NCI-H1694 treated with DMSO at 0.1 percent for 48 hours (cell line): ENCODE measurements at regions not wholly inside any gene's neighbourhood (a gene's known extent, or its start where the extent isn't known, plus 50 kb on each side); places are given as distances from the start of the nearest gene placed in this dataset.
A peak's percentile ranks its signal among the peaks of the same experiment; 100 is the strongest.
"Not testable (repeated sequence)": the region's sequence is repeated elsewhere in the genome, so short reads cannot be mapped to it uniquely, and the experiment has no call there.

Source experiments
- DNase-seq: peaks from one replicate; lab custom pipeline; 2025; lab: John Stamatoyannopoulos, UW

DNA sequence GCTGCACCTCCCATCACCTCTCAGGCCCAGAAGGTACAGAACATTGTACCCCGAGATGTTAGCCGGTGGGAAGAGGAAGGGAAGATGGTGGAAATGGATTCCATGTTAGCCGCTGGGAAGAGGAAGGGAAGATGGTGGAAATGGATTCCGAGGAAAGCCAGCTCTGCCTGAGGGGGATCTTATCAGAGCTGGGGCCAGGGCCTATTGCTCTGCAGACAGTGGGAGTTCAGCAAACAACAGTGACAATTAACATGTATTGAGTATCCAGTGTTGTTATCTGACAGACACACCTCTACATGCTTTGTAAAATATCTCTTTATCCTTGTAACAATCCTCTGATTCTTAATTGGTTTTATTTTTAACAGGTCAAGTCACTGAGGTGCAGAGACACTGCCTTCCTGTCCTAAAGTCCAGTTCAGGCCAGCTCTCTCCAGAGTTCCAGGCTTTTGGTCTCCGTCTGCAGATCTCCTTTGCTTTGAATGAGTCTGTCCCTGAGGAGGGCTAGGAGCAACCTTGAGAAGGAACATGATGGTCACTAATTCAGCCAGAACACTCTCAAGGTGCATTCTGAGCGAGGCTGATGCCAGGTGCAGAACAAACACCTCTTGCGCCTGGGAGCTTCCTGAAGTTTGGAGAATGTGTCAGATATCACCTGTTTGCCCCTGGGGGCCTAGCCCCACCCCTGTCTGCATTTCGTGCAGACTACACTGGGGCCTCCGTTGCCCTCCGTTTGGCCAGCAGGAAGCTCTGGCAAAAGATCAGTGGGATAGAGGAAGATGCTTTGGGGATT is 82.4 kb upstream of the PODXL start:
- no peak for DNase-seq

- no peak for DNase-seq
Observed at GRCh38 chr7:131637859-131638258, 81.4 kb upstream of the PODXL start.

GRCh38 chr7:131636092-131636491 is 79.7 kb upstream of the PODXL start:
- no peak for DNase-seq

- DNase-seq: not testable (repeated sequence)
Observed at GRCh38 chr7:131634197-131634596, 77.8 kb upstream of the PODXL start.

GRCh38 chr7:131633342-131633843 is 77.0 kb upstream of the PODXL start:
- DNase-seq: no peak

GRCh38 chr7:131630427-131630826 is 74.0 kb upstream of the PODXL start:
- DNase-seq: no peak

DNA sequence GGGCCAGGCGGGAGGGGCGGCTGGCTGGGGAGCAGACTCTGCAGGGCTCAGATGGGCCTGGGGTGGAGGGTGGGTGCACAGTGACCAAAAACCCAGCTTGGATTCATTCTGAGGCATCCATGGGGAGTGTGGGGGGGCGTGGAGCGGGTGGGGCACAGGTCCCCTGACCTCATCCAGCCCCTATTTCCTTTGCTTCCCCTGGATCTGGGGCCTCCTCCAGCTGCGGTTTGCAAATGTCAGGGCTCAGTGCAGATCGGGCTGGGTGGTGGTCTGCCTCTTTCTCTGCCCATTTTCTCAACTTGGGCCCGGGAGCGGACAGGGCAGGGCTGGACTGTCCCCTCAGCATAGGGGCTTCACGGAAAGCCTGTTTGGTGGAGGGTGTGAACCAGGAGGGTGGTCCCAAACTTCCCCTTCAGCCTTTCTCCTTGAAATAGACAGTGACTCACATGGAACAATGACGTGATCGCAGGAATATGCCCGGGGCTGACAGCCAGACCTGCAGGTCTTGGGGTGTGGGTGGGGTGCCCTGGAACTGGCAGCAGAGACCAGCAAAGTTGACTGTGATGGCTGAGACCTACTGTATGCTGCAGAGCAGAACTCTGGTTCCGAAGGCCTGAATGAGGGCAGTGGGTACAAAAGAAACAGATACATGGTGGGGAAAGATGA is 72.9 kb upstream of the PODXL start:
- DNase-seq: no peak

GRCh38 chr7:131628634-131629033 is 72.2 kb upstream of the PODXL start:
- DNase-seq: no peak

- peak; percentile 44 for DNase-seq
Observed at GRCh38 chr7:131627735-131628190, 71.3 kb upstream of the PODXL start.

DNA sequence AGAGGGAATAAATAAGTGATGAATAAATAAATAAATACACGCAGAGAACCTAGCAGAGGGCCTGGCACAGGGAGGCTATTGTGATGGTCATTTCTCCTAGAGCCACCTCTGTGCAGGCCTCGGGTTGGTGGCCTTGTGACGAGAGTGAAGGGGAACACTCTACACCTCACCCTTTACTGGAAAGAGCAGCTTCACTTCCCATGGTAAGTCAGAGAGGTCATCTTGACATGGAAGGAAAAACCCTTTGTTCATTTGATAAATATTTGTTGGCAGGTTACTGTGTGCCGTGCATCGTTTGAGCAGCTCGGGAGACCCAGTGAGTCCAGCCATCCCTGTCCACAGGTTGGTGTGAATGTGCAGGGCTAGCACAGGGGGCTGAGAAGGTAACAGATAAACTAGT is 70.2 kb upstream of the PODXL start:
- DNase-seq: no peak

DNA sequence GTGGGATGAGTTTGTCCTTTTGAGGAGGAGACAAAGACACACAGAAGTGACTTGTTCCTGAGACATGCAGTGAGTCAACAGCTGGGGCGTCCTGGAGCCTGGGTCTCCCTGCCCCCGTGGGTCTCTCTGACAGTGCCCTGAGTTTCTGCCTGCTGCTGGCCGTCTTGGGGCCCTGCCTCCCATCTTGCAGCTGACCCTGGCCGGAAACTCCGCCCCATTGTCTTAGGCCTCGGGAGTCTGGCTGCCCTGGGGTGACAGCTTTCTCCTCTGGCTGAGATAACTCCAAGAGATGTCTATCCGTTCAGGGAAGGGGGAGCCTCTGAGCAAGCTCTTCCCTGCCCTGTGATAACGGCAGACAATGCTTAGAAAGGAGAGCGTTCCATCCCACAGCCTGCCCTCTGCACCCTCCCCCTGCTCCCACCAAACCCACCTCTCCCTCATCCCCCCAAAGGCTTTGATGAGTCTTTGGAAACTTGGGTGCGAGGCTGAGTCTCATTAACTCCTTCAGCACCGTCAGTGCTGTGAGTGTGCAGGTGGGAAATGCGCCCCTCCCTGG is 69.5 kb upstream of the PODXL start:
- DNase-seq: no peak

DNA sequence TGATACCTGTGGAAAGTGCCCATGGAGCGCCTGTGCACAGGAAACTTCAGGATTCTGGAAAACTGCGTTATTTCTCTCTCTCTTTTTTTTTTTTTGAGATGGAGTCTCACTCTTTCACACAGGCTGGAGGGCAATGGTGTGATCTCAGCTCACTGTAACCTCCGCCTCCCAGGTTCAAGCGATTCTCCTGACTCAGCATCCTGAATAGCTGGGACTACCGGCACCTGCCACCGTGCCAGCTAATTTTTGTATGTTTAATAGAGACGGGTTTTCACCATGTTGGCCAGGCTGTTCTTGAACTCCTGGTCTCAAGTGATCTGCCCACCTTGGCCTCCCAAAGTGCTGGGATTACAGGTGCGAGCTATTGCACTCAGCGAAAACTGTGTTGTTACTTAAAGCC is 68.9 kb upstream of the PODXL start:
- not testable (repeated sequence) for DNase-seq

- DNase-seq: no peak
Observed at GRCh38 chr7:131624536-131624935, 68.1 kb upstream of the PODXL start.

GRCh38 chr7:131623154-131623553 is 66.7 kb upstream of the PODXL start:
- no peak for DNase-seq

GRCh38 chr7:131621652-131622051 is 65.2 kb upstream of the PODXL start:
- DNase-seq: no peak

- DNase-seq: no peak
Observed at GRCh38 chr7:131620673-131621609, 64.5 kb upstream of the PODXL start.

DNA sequence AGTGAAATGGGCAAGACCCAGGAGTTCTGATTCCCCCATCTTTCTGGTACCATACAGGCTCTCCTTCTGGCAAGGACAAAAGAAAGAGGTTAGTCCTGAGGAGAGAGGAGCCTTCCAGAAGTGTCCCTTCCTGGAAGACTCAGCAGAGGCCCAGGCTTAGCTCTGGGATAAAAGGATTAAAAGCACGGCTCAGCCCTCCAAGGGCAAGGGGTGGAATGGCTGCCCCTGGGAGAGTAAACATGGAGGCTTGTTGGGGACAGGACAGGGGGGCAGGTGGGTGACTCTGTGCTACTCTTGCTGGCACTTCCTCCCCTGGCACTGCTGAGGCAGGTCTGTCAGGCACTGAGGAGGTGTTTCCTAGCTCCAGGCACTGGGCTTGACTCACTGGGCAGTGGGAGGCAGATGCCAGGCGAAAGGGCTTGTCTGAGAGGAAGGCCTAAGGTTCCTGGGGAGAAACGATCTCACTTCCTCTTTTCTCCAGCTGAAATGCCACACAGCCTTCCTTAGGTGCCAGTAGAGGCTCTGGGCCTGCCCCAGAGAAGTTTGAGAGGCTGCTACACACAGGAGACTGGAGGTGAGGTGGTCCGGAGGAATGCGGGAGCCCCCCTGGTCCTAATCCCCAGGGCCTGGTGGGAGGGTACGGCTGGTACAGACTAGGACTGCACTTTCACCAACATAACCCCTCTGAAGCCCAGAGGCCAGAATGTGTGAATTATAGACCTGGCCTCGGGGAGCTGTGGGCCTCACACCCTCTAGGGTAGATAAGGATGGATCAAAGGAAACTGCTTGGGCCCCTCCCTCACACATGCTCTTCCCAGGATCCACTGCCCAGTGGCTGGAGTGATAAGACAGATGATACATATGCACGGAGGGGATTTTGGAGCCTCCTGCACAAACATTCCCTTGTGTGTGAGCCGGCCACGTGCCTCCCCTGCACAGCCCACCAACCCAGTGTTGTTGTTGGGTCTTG is 63.2 kb upstream of the PODXL start:
- no peak for DNase-seq

GRCh38 chr7:131618391-131618790 is 62.0 kb upstream of the PODXL start:
- no peak for DNase-seq

GRCh38 chr7:131616487-131617200 is 60.2 kb upstream of the PODXL start:
- DNase-seq: no peak

DNA sequence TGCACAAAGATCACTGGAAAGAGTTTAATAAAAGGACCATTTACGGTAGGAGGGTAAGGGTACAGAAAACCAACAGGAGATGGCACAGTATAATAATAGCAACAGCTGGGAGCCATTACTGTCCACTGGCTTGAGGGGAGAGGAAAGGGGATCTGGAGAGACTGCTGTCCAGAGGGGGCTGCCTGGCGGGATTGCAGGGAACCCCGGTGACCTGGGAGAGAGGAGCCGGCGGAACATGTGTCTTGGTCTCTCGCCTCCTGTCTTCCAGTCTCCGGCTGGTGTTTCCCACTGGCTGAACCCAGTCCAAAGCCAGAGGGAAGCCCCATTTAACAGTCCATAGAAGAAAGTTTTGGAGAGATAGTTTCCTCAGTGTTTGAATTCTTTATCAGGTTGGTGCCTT is 57.5 kb upstream of the PODXL start:
- no peak for DNase-seq
